NCI-H1436 (cell line): ENCODE measurements at regions not wholly inside any gene's neighbourhood (a gene's known extent, or its start where the extent isn't known, plus 50 kb on each side); places are given as distances from the start of the nearest gene placed in this dataset.
"Not testable (repeated sequence)": the region's sequence is repeated elsewhere in the genome, so short reads cannot be mapped to it uniquely, and the experiment has no call there.

Experiments used
- DNase-seq: peaks from one replicate; lab custom pipeline; 2025; lab: John Stamatoyannopoulos, UW

DNA sequence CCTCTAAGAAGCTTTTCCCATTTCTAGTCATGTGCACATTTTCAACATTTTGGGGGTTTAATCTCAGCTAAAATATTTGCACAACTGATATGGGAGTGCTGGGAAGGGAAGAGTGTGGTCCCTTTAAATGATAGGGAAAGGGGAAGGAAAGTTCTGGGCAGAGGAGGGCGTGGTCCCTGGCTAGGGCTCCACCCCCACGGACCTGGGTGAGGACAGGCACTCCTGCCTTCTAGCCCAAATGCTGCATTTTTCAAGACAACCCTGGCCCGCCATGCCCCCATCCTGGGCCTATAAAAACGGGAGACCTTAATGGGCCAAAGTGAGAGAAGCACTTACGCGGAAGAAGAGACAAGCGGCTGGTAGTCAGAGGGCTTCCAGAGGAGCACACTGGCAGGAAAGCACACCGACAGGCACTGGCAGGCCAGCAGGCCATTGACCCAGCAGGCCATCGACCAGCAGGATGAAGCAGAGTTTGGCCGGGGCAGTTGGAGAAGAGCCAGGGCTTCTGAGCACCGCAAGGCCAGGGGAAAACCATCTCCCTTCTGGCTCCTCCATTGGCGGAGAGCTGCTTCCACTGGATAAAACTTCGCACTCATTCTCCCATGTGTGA is 266.7 kb downstream of the SPRY2 start:
- no peak for DNase-seq

DNA sequence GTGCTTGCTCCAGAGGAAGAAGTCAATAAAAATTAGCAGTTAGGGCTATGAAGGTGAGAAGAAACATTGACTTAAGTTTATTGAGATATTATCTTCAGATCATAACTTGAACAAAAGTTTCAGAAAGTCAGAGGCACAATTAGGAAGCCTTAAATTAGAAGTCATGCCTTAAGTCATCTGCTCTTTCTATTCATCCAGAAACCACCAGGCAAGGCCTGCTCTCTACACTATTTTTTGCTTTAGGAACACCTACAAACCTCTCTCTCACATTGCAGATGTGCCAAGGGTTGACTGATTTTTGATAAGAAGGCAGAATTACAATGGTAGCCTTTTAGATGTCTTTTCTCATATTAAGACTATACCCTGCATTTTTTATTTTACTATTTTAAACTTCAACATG is 268.7 kb downstream of the SPRY2 start:
- DNase-seq, result no peak

GRCh38 chr13:80070024-80070703 is 270.8 kb downstream of the SPRY2 start:
- peak; percentile 48 for DNase-seq

- no peak for DNase-seq
These were observed 271.6 kb downstream of the SPRY2 start for GRCh38 chr13:80069374-80069773.

DNA sequence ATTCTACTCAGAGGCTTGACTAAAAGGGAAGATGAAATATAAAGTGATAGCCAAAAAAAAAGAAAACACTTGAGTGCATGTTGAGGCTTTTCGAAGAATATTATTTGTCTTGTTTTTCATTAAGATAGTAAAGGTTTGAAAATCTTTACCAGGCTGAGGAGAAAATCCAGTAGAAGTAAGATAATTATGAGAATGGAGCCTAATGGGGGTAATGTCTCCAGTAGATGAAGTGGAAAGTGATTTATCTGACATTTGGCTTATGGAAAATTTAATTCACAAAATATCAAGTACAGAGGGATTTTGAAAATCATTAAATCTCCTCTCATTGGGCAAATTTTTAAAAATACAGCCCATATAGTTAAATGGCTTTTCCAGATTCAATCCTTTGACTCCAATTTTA is 274.9 kb downstream of the SPRY2 start:
- no peak for DNase-seq

DNA sequence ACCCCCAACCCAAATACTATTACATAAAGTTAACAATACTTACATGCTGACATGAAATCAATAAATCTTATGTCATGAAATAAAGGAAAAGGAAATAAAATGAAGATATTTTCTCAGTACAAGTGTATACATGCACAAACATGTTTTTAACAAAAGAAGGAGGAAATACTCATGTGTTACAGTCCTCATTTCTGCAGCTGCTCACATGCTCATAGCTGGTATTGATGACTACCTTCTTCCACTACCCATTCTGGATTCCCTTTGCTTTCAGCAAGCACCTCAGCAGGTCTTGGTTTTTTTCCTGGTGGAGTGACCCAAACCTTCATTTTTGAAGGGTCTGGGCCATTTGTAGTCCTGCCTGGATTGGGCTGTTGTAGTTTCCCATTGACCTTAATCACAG is 278.5 kb downstream of the SPRY2 start:
- not testable (repeated sequence) for DNase-seq

DNA sequence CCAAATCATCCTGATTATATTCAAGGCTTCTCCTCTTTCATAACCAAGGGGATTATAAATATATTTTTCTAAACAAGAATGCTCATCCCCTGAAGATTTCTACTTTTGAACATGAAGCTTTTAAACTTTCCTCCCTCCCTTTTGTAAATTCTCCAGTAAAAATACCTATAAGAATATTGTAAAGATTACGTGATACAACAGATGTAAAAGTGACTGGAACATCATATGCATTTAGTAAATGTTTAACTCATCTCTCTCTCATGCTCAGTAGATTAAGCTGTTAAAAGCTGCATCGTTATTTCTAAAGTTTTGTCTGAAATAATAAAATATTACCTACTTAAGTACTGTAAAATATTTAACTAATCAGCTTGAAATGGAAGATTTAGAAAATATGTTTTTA is 281.1 kb downstream of the SPRY2 start:
- DNase-seq, result no peak

- DNase-seq, result no peak
These were observed 282.3 kb downstream of the SPRY2 start for GRCh38 chr13:80058626-80059025.

GRCh38 chr13:80055847-80056246 is 285.1 kb downstream of the SPRY2 start:
- DNase-seq, result no peak

GRCh38 chr13:80054806-80055205 is 286.1 kb downstream of the SPRY2 start:
- no peak for DNase-seq

DNA sequence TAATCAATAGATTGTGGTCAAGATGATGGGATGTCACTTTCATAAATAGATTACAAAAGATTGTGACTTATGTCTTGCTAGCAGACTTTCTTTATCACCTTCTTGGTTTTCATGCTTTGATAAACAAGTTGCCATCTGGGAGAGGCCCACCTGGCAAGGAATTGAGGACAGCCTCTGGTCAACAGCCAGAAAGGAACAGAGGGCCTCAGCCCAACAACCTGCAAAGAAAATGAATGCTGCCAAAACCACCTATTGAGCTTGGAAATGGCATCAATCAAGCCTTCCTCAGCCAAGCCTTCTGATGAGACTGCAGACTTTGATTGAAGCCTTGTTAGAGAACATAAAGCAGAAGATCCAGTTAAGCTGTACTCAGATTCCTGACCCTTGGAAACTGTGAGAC is 288.6 kb downstream of the SPRY2 start:
- DNase-seq, result no peak

DNA sequence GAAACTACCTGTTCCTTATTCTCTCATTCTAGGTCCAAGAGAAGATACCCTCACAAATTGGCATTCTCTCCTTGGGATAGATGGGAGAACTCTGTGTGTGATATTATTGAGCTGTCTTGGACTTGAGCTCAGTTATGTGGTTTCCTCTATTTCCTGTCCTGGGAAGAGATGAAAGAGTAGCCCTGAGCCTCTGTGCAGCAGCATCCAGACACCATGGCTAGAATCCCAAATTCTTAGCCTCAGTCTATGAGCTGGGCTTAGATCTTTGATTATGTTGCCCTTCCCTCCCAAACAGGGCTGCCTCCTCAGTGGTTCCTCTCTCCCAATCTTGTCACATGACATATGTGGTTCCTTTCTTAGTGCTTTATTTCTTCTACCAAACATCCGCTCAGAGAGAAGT is 290.7 kb downstream of the SPRY2 start:
- DNase-seq, result no peak

GRCh38 chr13:80048802-80049201 is 292.1 kb downstream of the SPRY2 start:
- DNase-seq, result peak; percentile 80

DNA sequence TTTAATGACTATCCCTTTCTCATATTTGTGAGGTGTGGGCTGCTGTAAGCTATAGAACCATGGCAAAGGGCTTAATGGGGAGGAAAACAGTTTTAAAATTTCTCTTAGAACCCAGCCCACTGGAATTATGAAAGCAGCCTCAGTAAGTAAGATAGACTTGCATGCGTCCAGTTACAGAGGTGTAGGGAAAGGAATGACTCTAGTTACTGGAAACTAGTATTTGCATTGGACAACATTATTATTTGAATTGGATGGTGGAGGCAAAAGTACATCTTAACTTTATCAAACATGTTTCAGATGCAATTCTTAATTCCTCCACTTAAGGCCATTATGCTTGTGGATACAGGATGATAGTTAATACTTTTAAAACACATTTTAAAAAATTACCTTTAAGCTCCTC is 292.9 kb downstream of the SPRY2 start:
- DNase-seq, result no peak

GRCh38 chr13:80047406-80047805 is 293.5 kb downstream of the SPRY2 start:
- no peak for DNase-seq

- no peak for DNase-seq
These were observed 300.0 kb downstream of the SPRY2 start for GRCh38 chr13:80040981-80041317.

DNA sequence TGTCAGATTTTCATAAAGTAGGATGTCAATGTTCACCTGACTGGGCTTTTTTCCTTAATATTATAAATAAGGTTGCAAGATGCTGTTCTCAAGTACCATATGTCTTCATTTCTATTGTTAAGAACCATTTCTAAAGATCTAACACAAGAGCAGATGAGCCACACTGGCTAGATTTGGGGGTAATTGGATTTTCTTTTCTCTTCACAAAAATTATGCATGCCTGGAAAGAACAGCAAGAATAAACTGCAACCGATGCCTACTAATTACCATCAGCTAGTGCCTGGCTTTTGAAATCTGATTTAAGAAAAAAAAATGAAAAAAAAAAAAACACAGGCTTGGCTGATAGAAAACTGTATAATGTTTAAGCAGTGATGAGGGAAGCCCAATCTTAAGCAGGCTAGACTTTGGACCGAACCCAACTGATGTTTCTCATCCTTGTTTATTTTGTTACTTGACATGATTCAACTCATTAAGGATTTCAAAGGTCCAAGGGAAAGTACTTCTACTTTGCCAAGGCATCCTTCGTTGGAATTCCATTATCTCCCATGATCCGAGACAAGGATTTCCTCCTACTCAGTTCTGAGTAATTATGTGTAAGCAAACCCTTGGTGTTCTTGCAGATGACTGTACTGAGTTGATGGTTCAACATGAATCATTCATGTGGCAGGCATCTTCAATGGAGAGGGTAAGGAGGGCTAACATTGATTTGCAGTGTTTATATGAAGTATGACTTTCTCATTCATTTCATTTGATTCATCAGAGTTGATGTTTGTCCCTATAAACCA is 300.5 kb downstream of the SPRY2 start:
- DNase-seq, result no peak

DNA sequence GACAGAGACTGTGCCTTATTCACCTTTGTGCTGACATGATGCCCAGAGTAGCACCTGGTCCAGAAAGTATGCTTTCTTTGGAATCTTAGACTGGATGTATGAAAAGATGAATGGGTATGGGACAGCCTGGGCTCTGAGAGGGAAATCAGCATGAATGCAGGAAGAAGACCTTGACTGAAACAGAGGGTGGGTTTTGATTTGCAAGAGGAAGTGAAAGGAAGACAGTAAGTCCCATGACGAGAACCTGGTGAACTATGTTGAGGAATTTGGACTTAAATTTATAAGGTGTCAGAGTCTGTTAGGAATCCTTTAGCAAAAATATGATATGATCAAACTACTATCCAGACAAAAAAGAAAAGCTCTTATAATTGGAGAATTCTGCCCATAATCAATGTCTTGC is 301.9 kb downstream of the SPRY2 start:
- no peak for DNase-seq

GRCh38 chr13:80038371-80038770 is 302.6 kb downstream of the SPRY2 start:
- no peak for DNase-seq

GRCh38 chr13:80037505-80037888 is 303.4 kb downstream of the SPRY2 start:
- no peak for DNase-seq

DNA sequence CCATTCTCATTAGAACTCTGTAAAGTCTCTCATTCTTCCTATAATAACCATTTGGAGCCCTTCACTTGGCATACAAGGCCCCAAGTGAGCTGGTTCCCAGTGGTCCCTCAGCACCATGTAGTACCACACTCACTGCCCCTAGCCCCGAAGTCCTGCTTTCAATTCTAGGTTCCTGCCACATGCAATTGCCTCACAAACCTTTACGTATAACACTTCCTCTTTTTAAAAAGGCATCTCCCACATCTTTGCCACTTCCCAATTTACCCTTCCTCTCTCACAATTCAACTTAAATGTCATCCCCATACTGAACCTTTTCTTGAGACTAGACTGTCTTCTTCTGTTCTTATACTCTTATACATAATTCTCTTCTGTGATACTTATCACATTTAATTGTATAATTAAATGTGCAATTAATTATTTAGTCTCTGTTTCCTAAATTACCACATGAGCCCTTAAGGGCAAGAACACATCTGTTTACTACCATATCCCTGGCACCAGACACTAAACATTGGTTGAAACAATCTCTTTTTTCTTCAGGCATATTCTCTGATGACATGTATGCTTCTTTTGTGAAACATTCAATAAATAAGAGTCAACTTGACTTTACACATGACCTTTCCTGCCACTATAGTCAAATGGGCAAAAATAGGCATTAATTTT is 304.0 kb downstream of the SPRY2 start:
- DNase-seq, result no peak

- no peak for DNase-seq
These were observed 305.8 kb downstream of the SPRY2 start for GRCh38 chr13:80035096-80035495.

DNA sequence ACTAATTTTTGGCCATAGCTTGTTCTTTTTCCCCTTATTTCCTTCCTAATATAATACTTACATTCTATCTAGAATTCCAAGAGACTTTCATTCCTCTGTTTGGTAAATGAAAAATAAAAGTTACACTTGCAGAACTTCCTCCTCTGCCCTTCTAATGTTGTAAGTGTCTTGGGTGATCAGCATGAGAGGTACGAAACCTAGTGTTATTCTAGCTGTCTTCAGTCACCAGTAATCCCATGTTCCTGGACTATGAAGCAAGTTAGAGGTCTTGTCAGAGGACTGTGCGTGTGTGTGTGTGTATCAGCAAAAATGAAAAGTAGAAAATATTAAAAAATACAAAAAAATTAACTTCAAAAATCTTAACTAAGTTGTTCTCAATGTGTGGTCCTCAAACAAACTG is 307.0 kb downstream of the SPRY2 start:
- no peak for DNase-seq
